Neural crest cell (in vitro differentiated cells): ENCODE measurements at regions not wholly inside any gene's neighbourhood (a gene's known extent, or its start where the extent isn't known, plus 50 kb on each side); places are given as distances from the start of the nearest gene placed in this dataset.

Experiments
- DNase-seq: peaks from one replicate; pipeline ENCODE4 v3.0.0; 2021; ENCODE audit warnings: low read depth, mixed read lengths, low spot score
- H3K27ac Mint-ChIP-seq: one replicate; pipeline ENCODE4 v1.8.0; 2021; ENCODE audit warnings: mild to moderate bottlenecking, mixed read lengths; ENCODE audit not compliant: unreplicated experiment
- H3K27me3 Mint-ChIP-seq: 2 replicates; pipeline ENCODE4 v1.8.0; 2021; ENCODE audit warnings: low read depth, mild to moderate bottlenecking, mixed read lengths
- H3K36me3 Mint-ChIP-seq: 2 replicates; pipeline ENCODE4 v1.8.0; 2021; ENCODE audit warnings: low read depth, mild to moderate bottlenecking, mixed read lengths
- H3K4me1 Mint-ChIP-seq: 2 replicates; pipeline ENCODE4 v1.8.0; 2021; ENCODE audit warnings: mixed read lengths
- H3K4me3 Mint-ChIP-seq: one replicate; pipeline ENCODE4 v1.8.0; 2021; ENCODE audit warnings: mild to moderate bottlenecking, mixed read lengths
- H3K9me3 Mint-ChIP-seq: 2 replicates; pipeline ENCODE4 v1.8.0; 2021; ENCODE audit warnings: mixed read lengths
- CTCF ChIP-seq: fragments of 200-600 bp; sonication (generic); conservative IDR thresholded peaks from 2 replicates; pipeline ENCODE4 v1.5.0; 2021; ENCODE audit warnings: antibody characterized with exemption, mild to moderate bottlenecking

GRCh38 chr4:156596026-156596425, 375.6 kb downstream of the PDGFC start:
- H3K9me3 Mint-ChIP-seq = peaks cover 8% of the 10 kb centered on the region
- H3K4me1 Mint-ChIP-seq = peaks cover 17% of the 10 kb centered on the region
- H3K27ac Mint-ChIP-seq = no peak overlapping the region

GRCh38 chr4:156595041-156595440, 376.6 kb downstream of the PDGFC start:
- H3K27me3 Mint-ChIP-seq = no peaks in the 10 kb centered on the region
- no peak overlapping the region for H3K4me3 Mint-ChIP-seq
- peaks cover 17% of the 10 kb centered on the region for H3K4me1 Mint-ChIP-seq
- H3K27ac Mint-ChIP-seq = no peak overlapping the region
- TF ChIP-seq CTCF = no peak
- H3K36me3 Mint-ChIP-seq = no peaks in the 10 kb centered on the region
- no peak for DNase-seq
- H3K9me3 Mint-ChIP-seq = peaks cover 2% of the 10 kb centered on the region

More at GRCh38 chr4:156596026-156596425, 375.6 kb downstream of the PDGFC start:
- Mint-ChIP-seq H3K36me3 (no peaks in the 10 kb centered on the region), H3K27me3 (no peaks in the 10 kb centered on the region), H3K4me3 (no peak overlapping the region)
- no peak for TF ChIP-seq CTCF
- DNase-seq = no peak

DNA sequence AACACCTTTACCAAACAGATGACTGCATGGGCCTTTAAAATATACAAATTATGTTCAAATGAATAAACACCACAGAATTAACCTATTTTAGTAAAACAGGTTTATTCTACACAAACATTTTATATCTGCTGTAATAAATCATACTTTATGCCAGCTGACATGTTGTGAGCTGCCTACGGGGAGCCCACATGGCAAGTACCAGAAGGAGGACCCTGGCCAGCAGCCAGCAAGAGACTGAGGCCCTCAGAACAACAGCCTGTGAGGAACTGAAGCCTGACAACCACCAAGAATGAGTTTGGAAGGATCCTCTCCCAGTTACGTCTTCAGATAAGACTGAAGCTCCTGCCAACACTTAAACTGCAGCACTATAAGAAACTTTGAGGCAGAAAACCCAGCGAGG, 377.0 kb downstream of the PDGFC start:
- H3K4me1 Mint-ChIP-seq = peaks cover 17% of the 10 kb centered on the region
- DNase-seq = no peak
- no peak overlapping the region for H3K4me3 Mint-ChIP-seq
- no peaks in the 10 kb centered on the region for H3K36me3 Mint-ChIP-seq
- H3K9me3 Mint-ChIP-seq = peaks cover 2% of the 10 kb centered on the region
- H3K27me3 Mint-ChIP-seq = no peaks in the 10 kb centered on the region
- TF ChIP-seq CTCF = no peak
- no peak overlapping the region for H3K27ac Mint-ChIP-seq

DNA sequence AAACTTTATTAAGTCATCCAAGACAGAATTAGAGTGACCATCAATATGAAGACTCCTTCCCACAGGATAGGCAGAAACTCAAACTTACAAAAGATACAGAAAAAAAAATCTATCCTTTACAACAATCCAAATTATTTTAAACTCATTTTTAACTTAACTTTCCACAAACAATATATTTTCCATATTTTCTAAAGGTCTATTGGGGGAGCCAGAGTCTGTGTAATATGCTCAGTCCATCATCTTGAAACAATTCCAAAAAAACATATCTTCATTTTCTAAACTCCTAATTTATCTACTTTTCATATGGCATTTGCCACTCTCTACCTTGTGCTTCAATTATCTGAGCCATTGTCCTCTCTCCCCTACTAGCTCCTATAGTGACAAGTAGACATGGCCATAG, 378.1 kb downstream of the PDGFC start:
- Mint-ChIP-seq H3K4me1 (peaks cover 14% of the 10 kb centered on the region), H3K27ac (no peak overlapping the region), H3K9me3 (peaks cover 2% of the 10 kb centered on the region), H3K4me3 (no peak overlapping the region), H3K27me3 (no peaks in the 10 kb centered on the region), H3K36me3 (no peaks in the 10 kb centered on the region)
- no peak for DNase-seq
- no peak for TF ChIP-seq CTCF

DNA sequence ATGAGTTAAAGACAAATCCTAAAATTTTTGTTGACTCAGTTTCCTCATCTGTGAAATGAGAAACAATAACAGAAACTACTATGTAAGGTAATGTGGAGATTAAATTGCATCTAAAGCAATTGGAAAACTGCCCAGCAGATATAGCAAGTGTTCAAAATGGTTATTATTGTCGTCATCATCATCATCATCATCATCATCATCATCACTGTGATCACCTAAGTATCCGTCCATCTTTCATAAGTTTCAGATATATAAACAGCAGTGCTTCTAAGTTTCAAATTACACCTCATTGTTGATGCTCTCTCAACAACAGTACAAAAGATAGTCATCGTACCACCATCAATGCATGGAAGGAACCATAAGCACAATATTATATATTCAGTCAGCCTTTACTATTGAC, 379.9 kb downstream of the PDGFC start:
- no peak for DNase-seq
- no peak for TF ChIP-seq CTCF
- no peak overlapping the region for H3K4me3 Mint-ChIP-seq
- peaks cover 2% of the 10 kb centered on the region for H3K9me3 Mint-ChIP-seq
- no peaks in the 10 kb centered on the region for H3K36me3 Mint-ChIP-seq
- H3K4me1 Mint-ChIP-seq = peaks cover 3% of the 10 kb centered on the region
- H3K27ac Mint-ChIP-seq = no peak overlapping the region
- H3K27me3 Mint-ChIP-seq = no peaks in the 10 kb centered on the region

DNA sequence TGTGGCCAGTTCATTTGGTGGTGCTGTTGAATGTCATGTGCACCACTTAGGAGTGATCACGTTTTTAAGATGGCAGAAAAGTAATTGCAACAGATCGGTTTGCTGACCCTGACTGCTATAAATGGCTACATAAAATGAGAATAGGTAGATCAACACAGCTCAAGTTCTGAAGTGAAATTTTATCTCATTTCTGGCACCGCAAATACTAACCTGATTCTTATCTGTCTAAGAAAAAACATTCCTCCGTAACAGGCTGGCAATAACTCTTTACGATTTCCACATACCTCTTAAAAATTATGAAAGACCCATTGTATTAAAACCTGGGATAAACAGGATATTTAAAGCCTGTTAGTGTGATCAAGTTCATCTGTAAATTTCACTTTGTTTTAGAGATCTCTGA, 387.5 kb downstream of the PDGFC start:
- Mint-ChIP-seq H3K27me3 (no peaks in the 10 kb centered on the region), H3K27ac (no peak overlapping the region), H3K9me3 (no peaks in the 10 kb centered on the region), H3K4me3 (no peak overlapping the region), H3K4me1 (peaks cover 11% of the 10 kb centered on the region), H3K36me3 (no peaks in the 10 kb centered on the region)
- TF ChIP-seq CTCF = no peak
- no peak for DNase-seq
